ENCODE measurements at regions not wholly inside any gene's neighbourhood (a gene's known extent, or its start where the extent isn't known, plus 50 kb on each side); places are given as distances from the start of the nearest gene placed in this dataset.

DNA sequence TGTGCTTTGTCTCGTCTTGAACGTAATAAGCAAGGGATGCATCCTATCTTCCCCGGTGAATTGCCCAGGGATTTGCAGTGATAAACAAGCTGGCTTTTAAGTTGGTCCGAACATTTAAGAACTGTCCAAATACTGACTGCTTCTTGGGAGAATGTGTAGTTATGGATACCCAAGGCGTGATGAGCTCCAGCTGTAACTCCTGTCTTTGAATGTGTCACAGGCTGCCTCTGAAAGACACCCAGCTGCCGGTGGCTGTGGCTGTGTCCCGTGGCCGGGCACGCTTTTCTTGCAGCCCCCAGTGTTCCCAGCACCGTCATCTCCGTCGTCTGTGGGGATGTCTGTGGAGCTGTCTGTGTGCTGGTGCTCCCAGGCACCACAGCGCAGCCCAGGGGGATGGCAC, 118.1 kb downstream of the GLRX3 start:
- peaks cover 0 to 8% (median 0%) of the 10 kb centered on the region in 8 donors for H3K9me3 ChIP-seq
- no peak overlapping the region for H3K4me3 ChIP-seq
- H3K36me3 ChIP-seq, result no peaks in the 10 kb centered on the region
- 57 to 77% (median 68%) methylated on average over 12 to 13 of the region's 13 CpGs for WGBS, 5 donors
- no peak for DNase-seq
- TF ChIP-seq POLR2A (IDR thresholded peaks at IDR 0.05), result no peak
- TF ChIP-seq, protein P1, sequence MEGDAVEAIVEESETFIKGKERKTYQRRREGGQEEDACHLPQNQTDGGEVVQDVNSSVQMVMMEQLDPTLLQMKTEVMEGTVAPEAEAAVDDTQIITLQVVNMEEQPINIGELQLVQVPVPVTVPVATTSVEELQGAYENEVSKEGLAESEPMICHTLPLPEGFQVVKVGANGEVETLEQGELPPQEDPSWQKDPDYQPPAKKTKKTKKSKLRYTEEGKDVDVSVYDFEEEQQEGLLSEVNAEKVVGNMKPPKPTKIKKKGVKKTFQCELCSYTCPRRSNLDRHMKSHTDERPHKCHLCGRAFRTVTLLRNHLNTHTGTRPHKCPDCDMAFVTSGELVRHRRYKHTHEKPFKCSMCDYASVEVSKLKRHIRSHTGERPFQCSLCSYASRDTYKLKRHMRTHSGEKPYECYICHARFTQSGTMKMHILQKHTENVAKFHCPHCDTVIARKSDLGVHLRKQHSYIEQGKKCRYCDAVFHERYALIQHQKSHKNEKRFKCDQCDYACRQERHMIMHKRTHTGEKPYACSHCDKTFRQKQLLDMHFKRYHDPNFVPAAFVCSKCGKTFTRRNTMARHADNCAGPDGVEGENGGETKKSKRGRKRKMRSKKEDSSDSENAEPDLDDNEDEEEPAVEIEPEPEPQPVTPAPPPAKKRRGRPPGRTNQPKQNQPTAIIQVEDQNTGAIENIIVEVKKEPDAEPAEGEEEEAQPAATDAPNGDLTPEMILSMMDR (IDR thresholded peaks at IDR 0.05 in 8 of 11, conservative IDR thresholded peaks at IDR 0.05 in 3 of 11), result no peak
- no peaks in the 10 kb centered on the region for H3K4me1 ChIP-seq
- intact Hi-C loops (cut with DNase I; ENCODE audit: low total_unique reads), result no loop called here
- no peaks in the 10 kb centered on the region for H3K27me3 ChIP-seq (replicated peaks in 1 of 7)
- H3K27ac ChIP-seq, result no peak overlapping the region

DNA sequence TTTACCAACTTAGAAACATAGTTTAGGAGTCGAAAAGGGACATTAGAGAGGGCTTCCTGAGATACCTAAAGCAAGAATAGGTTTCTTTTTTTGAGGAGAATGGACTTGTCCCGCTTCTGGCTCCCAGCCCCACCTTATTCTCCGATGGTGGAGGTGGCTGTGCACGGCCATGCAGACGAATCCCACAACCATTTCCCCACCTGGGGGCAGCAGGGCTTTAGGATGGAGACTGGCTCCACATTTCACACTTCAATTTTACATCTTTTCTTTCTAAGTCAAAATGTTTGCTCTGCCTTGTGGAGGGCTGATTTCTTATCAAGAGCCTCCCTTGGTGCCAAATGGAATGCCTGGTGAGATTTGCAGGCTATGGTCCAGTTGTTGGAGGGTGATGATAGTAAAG, 118.5 kb downstream of the GLRX3 start:
- 26 to 62% (median 50%) methylated on average over 5 of the region's 5 CpGs for WGBS, 5 donors
- no peaks in the 10 kb centered on the region for H3K27me3 ChIP-seq (replicated peaks in 1 of 7)
- no peak overlapping the region for H3K27ac ChIP-seq
- H3K4me1 ChIP-seq, result no peaks in the 10 kb centered on the region
- H3K36me3 ChIP-seq, result no peaks in the 10 kb centered on the region
- intact Hi-C loops (cut with DNase I; ENCODE audit: low total_unique reads), result no loop called here
- no peak for TF ChIP-seq POLR2AphosphoS5 (IDR thresholded peaks at IDR 0.05)
- DNase-seq, result no peak
- H3K4me3 ChIP-seq, result no peak overlapping the region
- H3K9me3 ChIP-seq, result peaks cover 0 to 8% (median 0%) of the 10 kb centered on the region in 8 donors

DNA sequence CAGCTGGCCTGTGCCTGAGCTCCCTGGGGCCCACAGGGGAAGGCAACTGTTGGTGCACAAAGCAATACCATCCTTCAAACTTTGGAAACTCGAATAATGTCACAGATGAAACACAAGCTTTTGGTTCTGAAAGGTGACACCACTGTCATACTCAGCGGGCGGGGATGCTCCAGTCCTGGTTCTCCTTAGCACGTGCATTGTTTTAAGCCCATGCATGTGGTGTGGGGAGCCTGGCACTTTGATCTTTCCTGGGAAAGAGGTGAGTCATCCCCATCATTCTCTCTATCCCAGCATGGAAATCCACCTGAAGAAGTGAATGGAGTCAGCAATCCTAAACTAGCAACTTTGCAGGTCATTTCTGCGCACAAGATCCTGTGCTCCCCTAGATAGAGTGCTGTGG, 119.6 kb downstream of the GLRX3 start:
- no peak overlapping the region for H3K4me3 ChIP-seq
- H3K4me1 ChIP-seq, result no peaks in the 10 kb centered on the region
- H3K9me3 ChIP-seq, result peaks cover 0 to 4% (median 0%) of the 10 kb centered on the region in 8 donors
- DNase-seq, result no peak
- H3K27ac ChIP-seq, result no peak overlapping the region
- no peaks in the 10 kb centered on the region for H3K27me3 ChIP-seq (replicated peaks in 1 of 7)
- no peaks in the 10 kb centered on the region for H3K36me3 ChIP-seq
- intact Hi-C loops (cut with DNase I; ENCODE audit: low total_unique reads), result no loop called here
- TF ChIP-seq POLR2A (IDR thresholded peaks at IDR 0.05) (no peak), POLR2AphosphoS5 (IDR thresholded peaks at IDR 0.05) (no peak)
- TF ChIP-seq, protein P1 (IDR thresholded peaks at IDR 0.05 in 8 of 11, conservative IDR thresholded peaks at IDR 0.05 in 3 of 11), result no peak
- 74 to 90% (median 79%) methylated on average over 5 of the region's 5 CpGs for WGBS, 5 donors

DNA sequence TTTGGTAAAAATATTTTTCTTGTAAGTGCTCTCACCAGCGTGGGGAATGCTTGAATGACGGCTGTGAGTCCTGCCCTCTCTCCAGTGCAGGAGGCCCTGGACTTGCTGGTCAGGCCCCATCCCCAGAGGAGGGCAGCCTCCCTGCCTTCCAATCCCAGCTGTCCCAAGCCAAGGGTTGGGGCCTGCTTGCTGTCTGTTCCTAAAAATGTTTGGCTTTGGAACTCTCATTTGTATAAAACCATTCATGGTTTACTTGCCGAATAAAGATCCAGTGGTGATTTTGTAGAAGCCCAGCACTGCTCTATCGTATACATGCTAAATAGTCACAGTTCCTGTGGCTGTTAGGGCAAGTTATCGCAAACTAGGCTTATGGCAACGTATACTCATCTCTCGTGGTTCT, 121.7 kb downstream of the GLRX3 start:
- Histone ChIP-seq H3K36me3 (no peaks in the 10 kb centered on the region), H3K27ac (no peak overlapping the region), H3K9me3 (peaks cover 0 to 20% (median 0%) of the 10 kb centered on the region in 8 donors), H3K4me1 (no peaks in the 10 kb centered on the region), H3K27me3 (replicated peaks in 1 of 7) (no peaks in the 10 kb centered on the region), H3K4me3 (no peak overlapping the region)
- no peak for DNase-seq
- 86 to 93% (median 92%) methylated on average over 7 of the region's 7 CpGs for WGBS, 5 donors
- TF ChIP-seq POLR2A (IDR thresholded peaks at IDR 0.05), result no peak
- TF ChIP-seq, protein P1 (IDR thresholded peaks at IDR 0.05 in 8 of 11, conservative IDR thresholded peaks at IDR 0.05 in 3 of 11), result no peak
- no peak for TF ChIP-seq POLR2AphosphoS5 (IDR thresholded peaks at IDR 0.05)
- intact Hi-C loops (cut with DNase I; ENCODE audit: low total_unique reads), result no loop called here

DNA sequence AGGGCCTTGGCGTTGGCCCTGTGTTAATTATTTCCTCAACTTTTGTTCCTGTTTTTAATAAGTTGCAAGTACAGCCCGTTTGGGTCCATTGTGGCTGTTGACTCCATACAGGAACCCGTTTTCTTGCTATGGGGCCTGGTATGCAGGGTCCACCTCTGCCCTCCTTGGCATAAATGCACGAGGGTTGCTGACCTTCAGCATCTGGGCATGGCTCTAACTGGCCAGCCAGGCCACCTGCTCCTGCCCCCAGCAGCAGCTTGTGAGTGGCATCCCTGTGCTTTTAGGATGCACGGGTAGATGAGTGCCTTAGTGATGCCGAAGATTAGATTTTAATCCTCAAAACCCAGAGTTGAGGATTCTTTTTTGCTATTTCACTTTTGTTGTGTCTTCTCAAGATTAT, 123.2 kb downstream of the GLRX3 start:
- intact Hi-C loops (cut with DNase I; ENCODE audit: low total_unique reads), result no loop called here
- TF ChIP-seq POLR2A (IDR thresholded peaks at IDR 0.05) (no peak), POLR2AphosphoS5 (IDR thresholded peaks at IDR 0.05) (no peak)
- TF ChIP-seq, protein P1 (IDR thresholded peaks at IDR 0.05 in 8 of 11, conservative IDR thresholded peaks at IDR 0.05 in 3 of 11), result no peak
- Histone ChIP-seq H3K4me3 (no peak overlapping the region), H3K36me3 (no peaks in the 10 kb centered on the region), H3K27me3 (replicated peaks in 1 of 7) (no peaks in the 10 kb centered on the region), H3K4me1 (no peaks in the 10 kb centered on the region), H3K9me3 (peaks cover 0 to 32% (median 2%) of the 10 kb centered on the region in 8 donors), H3K27ac (no peak overlapping the region)
- no peak for DNase-seq
- 64 to 71% (median 69%) methylated on average over 6 of the region's 6 CpGs for WGBS, 5 donors
